Retinal pigment epithelial cell (primary cell): ENCODE measurements at regions not wholly inside any gene's neighbourhood (a gene's known extent, or its start where the extent isn't known, plus 50 kb on each side); places are given as distances from the start of the nearest gene placed in this dataset.
"Not testable (repeated sequence)": the region's sequence is repeated elsewhere in the genome, so short reads cannot be mapped to it uniquely, and the experiment has no call there.

Experiments used
- DNase-seq: peaks from one replicate; pipeline ENCODE4 v3.0.0-alpha.2; 2010; ENCODE audit warnings: low read depth
- H3K4me3 ChIP-seq: 2 replicates; pipeline ENCODE4 v1.5.1; 2011; ENCODE audit warnings: mild to moderate bottlenecking, low read length, control low read depth, moderate library complexity
- CTCF ChIP-seq: conservative IDR thresholded peaks from 2 replicates; pipeline ENCODE4 v1.5.1; 2011; ENCODE audit warnings: low read depth, low read length, control low read depth, inconsistent platforms

- TF ChIP-seq CTCF = no peak
- H3K4me3 ChIP-seq = no peak overlapping the region
- no peak for DNase-seq
These were observed 102.9 kb downstream of the DDX1 start for GRCh38 chr2:15694589-15694986.

- no peak for TF ChIP-seq CTCF
- no peak for DNase-seq
- no peak overlapping the region for H3K4me3 ChIP-seq
These were observed 104.1 kb downstream of the DDX1 start for GRCh38 chr2:15695582-15696330.

GRCh38 chr2:15696606-15697170, 105.0 kb downstream of the DDX1 start:
- H3K4me3 ChIP-seq, DNase-seq: not testable (repeated sequence)

- TF ChIP-seq CTCF = no peak
- DNase-seq = no peak
- no peak overlapping the region for H3K4me3 ChIP-seq
These were observed 108.5 kb downstream of the DDX1 start for GRCh38 chr2:15700131-15700530.

GRCh38 chr2:15700599-15701340, 109.1 kb downstream of the DDX1 start:
- no peak for DNase-seq
- no peak for TF ChIP-seq CTCF
- H3K4me3 ChIP-seq = no peak overlapping the region

- TF ChIP-seq CTCF = no peak
- H3K4me3 ChIP-seq = no peak overlapping the region
These were observed 109.8 kb downstream of the DDX1 start for GRCh38 chr2:15701341-15701907.

GRCh38 chr2:15701991-15702390, 110.3 kb downstream of the DDX1 start:
- TF ChIP-seq CTCF = no peak
- H3K4me3 ChIP-seq = no peak overlapping the region
- no peak for DNase-seq

More at GRCh38 chr2:15701341-15701907, 109.8 kb downstream of the DDX1 start:
- no peak for DNase-seq
